Keratinocyte (primary cell): ENCODE measurements at regions not wholly inside any gene's neighbourhood (a gene's known extent, or its start where the extent isn't known, plus 50 kb on each side); places are given as distances from the start of the nearest gene placed in this dataset.
A peak's percentile ranks its signal among the peaks of the same experiment; 100 is the strongest.

Source experiments
- DNase-seq: peaks from one replicate; pipeline ENCODE4 v3.0.0-alpha.2; 2011; ENCODE audit warnings: low read depth, missing footprints, low spot score
- FAIRE-seq: peaks from 2 replicates; lab custom pipeline; 2011; peaks lifted over from hg19 to GRCh38; lab: Jason Lieb, UNC
- H2AFZ ChIP-seq: 2 replicates; pipeline ENCODE4 v1.6.0; 2012; ENCODE audit warnings: low read length, control low read depth, inconsistent platforms; ENCODE audit not compliant: control insufficient read depth
- H3K27ac ChIP-seq: 2 replicates; pipeline ENCODE4 v1.5.1; 2011; ENCODE audit warnings: low read length; ENCODE audit not compliant: control insufficient read depth, insufficient read depth
- H3K27me3 ChIP-seq: 3 replicates; pipeline ENCODE4 v1.6.0; 2011; ENCODE audit warnings: low read length; ENCODE audit not compliant: control insufficient read depth, insufficient read depth; ENCODE audit errors: extremely low read depth
- H3K36me3 ChIP-seq, 2 experiments: 2 replicates in 1 of 2; 3 replicates in 1 of 2; pipeline ENCODE4 v1.5.1; 2011; ENCODE audit warnings: low read length in 2 of 2, mild to moderate bottlenecking in 1 of 2; ENCODE audit not compliant: control insufficient read depth in 2 of 2, insufficient read depth in 2 of 2; ENCODE audit errors: extremely low read depth in 1 of 2
- H3K4me1 ChIP-seq: 3 replicates; pipeline ENCODE4 v1.5.1; 2011; ENCODE audit warnings: low read length; ENCODE audit not compliant: control insufficient read depth, insufficient read depth; ENCODE audit errors: extremely low read depth
- H3K4me2 ChIP-seq: 3 replicates; pipeline ENCODE4 v1.6.0; 2011; ENCODE audit warnings: low read depth, low read length; ENCODE audit not compliant: control insufficient read depth, insufficient read depth; ENCODE audit errors: extremely low read depth
- H3K4me3 ChIP-seq, 3 experiments: fragments of 200-600 bp in 1 of 3; sonication (generic) in 1 of 3; 2 replicates in 2 of 3; 3 replicates in 1 of 3; pipeline ENCODE4 v1.5.1; 2011 to 2016; ENCODE audit warnings: low read length in 3 of 3, mild to moderate bottlenecking in 3 of 3, control low read depth in 2 of 3, inconsistent platforms in 1 of 3, low read depth in 1 of 3, mixed read lengths in 1 of 3, mixed run types in 1 of 3, moderate library complexity in 1 of 3; ENCODE audit not compliant: control insufficient read depth in 2 of 3, insufficient read depth in 2 of 3; ENCODE audit errors: extremely low read depth in 1 of 3
- H3K79me2 ChIP-seq: 2 replicates; pipeline ENCODE4 v1.6.0; 2012; ENCODE audit warnings: low read length; ENCODE audit not compliant: control insufficient read depth, insufficient read depth
- H3K9ac ChIP-seq: 3 replicates; pipeline ENCODE4 v1.6.0; 2011; ENCODE audit warnings: low read length; ENCODE audit not compliant: control insufficient read depth, insufficient read depth; ENCODE audit errors: extremely low read depth
- H3K9me1 ChIP-seq: 3 replicates; pipeline ENCODE4 v1.6.0; 2011; ENCODE audit warnings: low read length; ENCODE audit not compliant: control insufficient read depth, insufficient read depth; ENCODE audit errors: extremely low read depth
- H3K9me3 ChIP-seq: 2 replicates; pipeline ENCODE4 v1.5.1; 2012; ENCODE audit warnings: low read depth, low read length; ENCODE audit not compliant: control insufficient read depth
- H4K20me1 ChIP-seq: 3 replicates; pipeline ENCODE4 v1.6.0; 2011; ENCODE audit warnings: low read length; ENCODE audit not compliant: control insufficient read depth, insufficient read depth; ENCODE audit errors: extremely low read depth
- CTCF ChIP-seq, 3 experiments: IDR thresholded peaks in 1 of 3; conservative IDR thresholded peaks in 1 of 3; optimal IDR thresholded peaks in 1 of 3; 2 replicates in 2 of 3; 3 replicates in 1 of 3; pipeline versions ENCODE3 to v1.5.1; 2011; ENCODE audit warnings: low read length in 3 of 3, mild to moderate bottlenecking in 3 of 3, moderate library complexity in 2 of 3, control low read depth in 1 of 3, inconsistent platforms in 1 of 3; ENCODE audit not compliant: insufficient read depth in 2 of 3; ENCODE audit errors: extremely low read depth in 1 of 3
- EZH2 ChIP-seq: IDR thresholded peaks from one replicate; pipeline ENCODE4 v1.6.1; 2012; ENCODE audit warnings: inconsistent platforms, mild to moderate bottlenecking, low read length, moderate library complexity
- dilution Hi-C: fragments of 300-500 bp; cut with MboI; formaldehyde crosslinking; loops from one replicate; pipeline ENCODE4 v1.7.0; 2020; ENCODE audit warnings: low sequenced_read_pairs; ENCODE audit not compliant: extremely low pct_ligation_motif_present

GRCh38 chr3:180403156-180403555 is 198.8 kb upstream of the TTC14 start:
- Histone ChIP-seq H3K9me3 (no peaks in the 10 kb centered on the region), H2AFZ (no peak overlapping the region), H3K9ac (no peak overlapping the region), H3K4me1 (no peaks in the 10 kb centered on the region), H3K27ac (no peak overlapping the region), H3K79me2 (no peaks in the 10 kb centered on the region), H3K9me1 (no peaks in the 10 kb centered on the region), H3K4me3 (peak overlapping the region in 1 of 3 experiments; percentile 5), H3K4me2 (peak overlapping the region; percentile 11), H3K27me3 (no peaks in the 10 kb centered on the region), H3K36me3 (no peaks in the 10 kb centered on the region), H4K20me1 (no peaks in the 10 kb centered on the region)
- dilution Hi-C loops = no loop called here
- TF ChIP-seq EZH2 (no peak), CTCF (optimal IDR thresholded peaks at IDR 0.05 in 1 of 3, IDR thresholded peaks at IDR 0.05 in 1 of 3, conservative IDR thresholded peaks at IDR 0.05 in 1 of 3; ENCODE audit: extremely low read depth in 1 of 3, insufficient read depth in 2 of 3, low read length in 3 of 3) (no peak)
- DNase-seq (no peak), FAIRE-seq (no peak)

- no peaks in the 10 kb centered on the region for H3K9me3 ChIP-seq
- H3K27me3 ChIP-seq = no peaks in the 10 kb centered on the region
- peaks cover 5% of the 10 kb centered on the region for H3K79me2 ChIP-seq
- no peak for DNase-seq
- H3K9ac ChIP-seq = no peak overlapping the region
- no peak overlapping the region for H3K4me3 ChIP-seq
- peak; percentile 29 for FAIRE-seq
- no peaks in the 10 kb centered on the region for H4K20me1 ChIP-seq
- TF ChIP-seq EZH2 (no peak), CTCF (optimal IDR thresholded peaks at IDR 0.05 in 1 of 3, IDR thresholded peaks at IDR 0.05 in 1 of 3, conservative IDR thresholded peaks at IDR 0.05 in 1 of 3; ENCODE audit: extremely low read depth in 1 of 3, insufficient read depth in 2 of 3, low read length in 3 of 3) (no peak)
- peaks cover 9% of the 10 kb centered on the region for H3K4me1 ChIP-seq
- H3K4me2 ChIP-seq = peak overlapping the region; percentile 18
- no peaks in the 10 kb centered on the region for H3K36me3 ChIP-seq
- H2AFZ ChIP-seq = no peak overlapping the region
- dilution Hi-C loops = no loop called here
- no peaks in the 10 kb centered on the region for H3K9me1 ChIP-seq
- no peak overlapping the region for H3K27ac ChIP-seq
Measured at GRCh38 chr3:180408654-180409053, 193.3 kb upstream of the TTC14 start.
